TTC549 (cell line): ENCODE measurements at regions not wholly inside any gene's neighbourhood (a gene's known extent, or its start where the extent isn't known, plus 50 kb on each side); places are given as distances from the start of the nearest gene placed in this dataset.
"Not testable (repeated sequence)": the region's sequence is repeated elsewhere in the genome, so short reads cannot be mapped to it uniquely, and the experiment has no call there.

Source experiments
- FAIRE-seq: peaks from 2 replicates; lab custom pipeline; 2012; peaks lifted over from hg19 to GRCh38; lab: Jason Lieb, UNC

GRCh38 chr15:67945951-67946700, 106.3 kb upstream of the RNU6-1 start:
- no peak for FAIRE-seq

GRCh38 chr15:67946701-67947100, 106.9 kb upstream of the RNU6-1 start:
- FAIRE-seq, result no peak

- no peak for FAIRE-seq
Observed at GRCh38 chr15:67947254-67948039, 106.7 kb upstream of the PIAS1 start.

GRCh38 chr15:67948215-67948614, 105.9 kb upstream of the PIAS1 start:
- FAIRE-seq, result no peak

GRCh38 chr15:67951187-67951586, 102.9 kb upstream of the PIAS1 start:
- FAIRE-seq, result not testable (repeated sequence)

- FAIRE-seq, result no peak
Observed at GRCh38 chr15:67953299-67953698, 100.8 kb upstream of the PIAS1 start.

GRCh38 chr15:67955252-67955651, 98.9 kb upstream of the PIAS1 start:
- FAIRE-seq, result no peak

GRCh38 chr15:67957435-67958132, 96.5 kb upstream of the PIAS1 start:
- no peak for FAIRE-seq

GRCh38 chr15:67967871-67968431, 86.2 kb upstream of the PIAS1 start:
- no peak for FAIRE-seq

- no peak for FAIRE-seq
Observed at GRCh38 chr15:67968564-67968963, 85.6 kb upstream of the PIAS1 start.

GRCh38 chr15:67968966-67969365, 85.1 kb upstream of the PIAS1 start:
- FAIRE-seq, result no peak

GRCh38 chr15:67969892-67970291, 84.2 kb upstream of the PIAS1 start:
- FAIRE-seq, result no peak

- FAIRE-seq, result no peak
Observed at GRCh38 chr15:67972377-67972776, 81.7 kb upstream of the PIAS1 start.

GRCh38 chr15:67973846-67974245, 80.3 kb upstream of the PIAS1 start:
- FAIRE-seq, result no peak

GRCh38 chr15:67976506-67977073, 77.5 kb upstream of the PIAS1 start:
- no peak for FAIRE-seq

GRCh38 chr15:67977414-67978089, 76.6 kb upstream of the PIAS1 start:
- FAIRE-seq, result no peak

GRCh38 chr15:67979281-67979680, 74.8 kb upstream of the PIAS1 start:
- FAIRE-seq, result no peak

GRCh38 chr15:67980171-67980570, 73.9 kb upstream of the PIAS1 start:
- FAIRE-seq, result no peak

- no peak for FAIRE-seq
Observed at GRCh38 chr15:67980773-67981685, 73.1 kb upstream of the PIAS1 start.

GRCh38 chr15:67981848-67982247, 72.3 kb upstream of the PIAS1 start:
- FAIRE-seq, result no peak

- no peak for FAIRE-seq
Observed at GRCh38 chr15:67991706-67992105, 62.4 kb upstream of the PIAS1 start.
